IMR-90 (cell line): ENCODE measurements at regions not wholly inside any gene's neighbourhood (a gene's known extent, or its start where the extent isn't known, plus 50 kb on each side); places are given as distances from the start of the nearest gene placed in this dataset.

Experiments used
- CTCF ChIP-seq: conservative IDR thresholded peaks from 2 replicates; pipeline ENCODE4 v1.5.1; 2012; ENCODE audit warnings: mild to moderate bottlenecking, low read depth, low read length, improper control_type of control experiment
- MAZ ChIP-seq: IDR thresholded peaks from 2 replicates; pipeline ENCODE4 v1.6.1; 2012; ENCODE audit warnings: low read depth, mild to moderate bottlenecking, low read length, improper control_type of control experiment, moderate library complexity, borderline replicate concordance
- MXI1 ChIP-seq: IDR thresholded peaks from 2 replicates; pipeline ENCODE4 v1.6.1; 2012; ENCODE audit warnings: low read depth, mild to moderate bottlenecking, low read length, moderate library complexity, borderline replicate concordance
- POLR2A ChIP-seq: IDR thresholded peaks from 2 replicates; pipeline ENCODE4 v1.6.1; 2012; ENCODE audit warnings: mild to moderate bottlenecking, low read depth, low read length
- RCOR1 ChIP-seq: IDR thresholded peaks from 2 replicates; pipeline ENCODE4 v1.6.1; 2012; ENCODE audit warnings: mild to moderate bottlenecking, low read length, improper control_type of control experiment; ENCODE audit not compliant: insufficient replicate concordance
- RFX5 ChIP-seq: IDR thresholded peaks from 2 replicates; pipeline ENCODE4 v1.8.0; 2012; ENCODE audit warnings: low read depth, mild to moderate bottlenecking, low read length, moderate library complexity
- SMC3 ChIP-seq: fragments of 150-350 bp; IDR thresholded peaks from 2 replicates; pipeline ENCODE4 v1.6.1; 2016; ENCODE audit warnings: low read depth, mild to moderate bottlenecking, antibody characterized with exemption, low read length, moderate library complexity

GRCh38 chr11:115624065-115624464, 119.8 kb upstream of the CADM1 start:
- TF ChIP-seq CTCF = peak; percentile 17; the same call in 1 of the 2 replicates
- TF ChIP-seq SMC3 = no peak
- TF ChIP-seq POLR2A = no peak
- TF ChIP-seq RFX5 = no peak
- no peak for TF ChIP-seq RCOR1
- TF ChIP-seq MXI1 = no peak
- no peak for TF ChIP-seq MAZ
